Astrocyte (in vitro differentiated cells and primary cell): ENCODE measurements at regions not wholly inside any gene's neighbourhood (a gene's known extent, or its start where the extent isn't known, plus 50 kb on each side); places are given as distances from the start of the nearest gene placed in this dataset.

Experiments
- CTCF ChIP-seq: IDR thresholded peaks from 2 replicates; pipeline ENCODE4 v1.5.1; 2011; ENCODE audit warnings: low read depth, mild to moderate bottlenecking, inconsistent platforms, low read length, moderate library complexity; ENCODE audit not compliant: insufficient read depth
- EZH2 ChIP-seq: IDR thresholded peaks from 2 replicates; pipeline ENCODE4 v1.6.1; 2012; ENCODE audit warnings: mild to moderate bottlenecking, low read length, inconsistent platforms; ENCODE audit not compliant: insufficient read depth

GRCh38 chr2:150165442-150165841, 322.0 kb downstream of the RND3 start:
- TF ChIP-seq CTCF (no peak), EZH2 (no peak)
